H4 (cell line): ENCODE measurements at regions not wholly inside any gene's neighbourhood (a gene's known extent, or its start where the extent isn't known, plus 50 kb on each side); places are given as distances from the start of the nearest gene placed in this dataset.
"Not testable (repeated sequence)": the region's sequence is repeated elsewhere in the genome, so short reads cannot be mapped to it uniquely, and the experiment has no call there.

Source experiments
- DNase-seq: peaks from one replicate; pipeline ENCODE4 v3.0.0-alpha.2; 2015; ENCODE audit warnings: low spot score

- DNase-seq: not testable (repeated sequence)
Measured at GRCh38 chrX:80508083-80508482, 87.8 kb downstream of the TENT5D start.

- DNase-seq: peak; percentile 1
Measured at GRCh38 chrX:80511969-80512760, 91.9 kb downstream of the TENT5D start.

- no peak for DNase-seq
Measured at GRCh38 chrX:80512924-80513323, 92.7 kb downstream of the TENT5D start.

- no peak for DNase-seq
Measured at GRCh38 chrX:80513625-80514024, 93.4 kb downstream of the TENT5D start.

- DNase-seq: no peak
Measured at GRCh38 chrX:80537096-80537495, 116.8 kb downstream of the TENT5D start.

GRCh38 chrX:80550722-80551121, 130.5 kb downstream of the TENT5D start:
- DNase-seq: peak; percentile 2

GRCh38 chrX:80556148-80556547, 135.9 kb downstream of the TENT5D start:
- DNase-seq: no peak

- no peak for DNase-seq
Measured at GRCh38 chrX:80572636-80573035, 152.4 kb downstream of the TENT5D start.

- no peak for DNase-seq
Measured at GRCh38 chrX:80573275-80573674, 153.0 kb downstream of the TENT5D start.

GRCh38 chrX:80574486-80575086, 154.3 kb downstream of the TENT5D start:
- DNase-seq: not testable (repeated sequence)

- DNase-seq: no peak
Measured at GRCh38 chrX:80576267-80576666, 156.0 kb downstream of the TENT5D start.

- no peak for DNase-seq
Measured at GRCh38 chrX:80576806-80577533, 156.7 kb downstream of the TENT5D start.

GRCh38 chrX:80578517-80579105, 158.4 kb downstream of the TENT5D start:
- peak; percentile 6 for DNase-seq

- DNase-seq: not testable (repeated sequence)
Measured at GRCh38 chrX:80590992-80591391, 170.7 kb downstream of the TENT5D start.

- no peak for DNase-seq
Measured at GRCh38 chrX:80602036-80602860, 182.0 kb downstream of the TENT5D start.
